NCI-H510A treated with DMSO at 0.1 percent for 48 hours (cell line): ENCODE measurements at regions not wholly inside any gene's neighbourhood (a gene's known extent, or its start where the extent isn't known, plus 50 kb on each side); places are given as distances from the start of the nearest gene placed in this dataset.
"Not testable (repeated sequence)": the region's sequence is repeated elsewhere in the genome, so short reads cannot be mapped to it uniquely, and the experiment has no call there.

ENCODE experiments used
- DNase-seq: peaks from one replicate; lab custom pipeline; 2025; lab: John Stamatoyannopoulos, UW

DNA sequence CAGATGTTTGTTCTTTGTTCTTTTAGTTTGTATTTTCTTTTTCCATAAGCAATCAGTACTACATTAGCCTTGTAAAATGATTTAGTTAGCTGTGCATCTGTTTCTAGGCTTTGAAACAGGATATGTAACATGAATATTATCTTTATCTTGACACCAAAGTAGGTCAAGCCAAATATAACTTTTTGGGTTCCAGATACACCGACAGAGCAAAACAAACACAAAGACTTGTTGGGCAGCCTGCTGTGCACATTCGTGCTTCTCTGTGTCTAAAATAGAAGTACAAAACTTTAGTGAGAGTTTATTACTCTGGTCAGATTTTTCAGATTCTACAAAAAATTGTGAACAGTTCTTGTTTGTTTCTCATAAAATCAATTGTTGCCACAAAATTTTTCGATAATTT is 1059.3 kb upstream of the GYPC start:
- DNase-seq: no peak

DNA sequence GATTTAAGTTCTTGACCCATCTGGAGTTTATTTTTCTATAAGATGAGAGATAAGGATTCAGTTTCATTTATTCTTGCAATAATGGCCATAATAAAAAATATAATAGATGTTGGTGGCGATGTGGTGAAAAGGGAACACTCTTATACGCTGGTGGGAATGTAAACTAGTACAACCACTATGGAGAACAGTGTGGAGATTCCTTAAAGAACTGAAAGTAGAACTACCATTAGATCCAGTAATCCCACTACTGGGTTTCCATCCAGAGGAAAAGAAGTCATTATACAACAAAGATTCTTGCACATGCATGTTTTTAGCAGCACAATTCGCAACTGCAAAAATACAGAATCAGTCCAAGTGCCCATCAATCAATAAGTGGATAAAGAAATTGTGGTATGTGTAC is 1040.5 kb upstream of the GYPC start:
- no peak for DNase-seq

DNA sequence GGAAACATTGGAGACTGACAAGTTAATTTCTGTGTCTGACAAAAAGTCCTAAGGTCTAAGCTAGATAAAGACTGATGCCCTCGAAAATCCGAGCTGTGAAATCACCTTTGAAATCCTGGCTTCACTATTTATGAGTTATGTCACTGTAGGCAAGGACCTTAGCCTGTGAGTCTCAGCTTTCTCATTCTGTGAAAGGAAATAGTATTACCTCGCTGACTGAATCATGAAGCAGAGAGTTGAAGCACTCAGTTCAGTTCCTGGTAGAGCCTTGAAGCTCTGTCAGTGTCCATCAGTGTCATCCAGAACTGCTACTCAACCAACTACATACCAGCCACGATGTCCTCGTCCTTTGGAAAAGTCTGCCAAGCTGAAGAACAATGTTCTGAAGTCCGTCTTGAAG is 1025.6 kb upstream of the GYPC start:
- DNase-seq: no peak

DNA sequence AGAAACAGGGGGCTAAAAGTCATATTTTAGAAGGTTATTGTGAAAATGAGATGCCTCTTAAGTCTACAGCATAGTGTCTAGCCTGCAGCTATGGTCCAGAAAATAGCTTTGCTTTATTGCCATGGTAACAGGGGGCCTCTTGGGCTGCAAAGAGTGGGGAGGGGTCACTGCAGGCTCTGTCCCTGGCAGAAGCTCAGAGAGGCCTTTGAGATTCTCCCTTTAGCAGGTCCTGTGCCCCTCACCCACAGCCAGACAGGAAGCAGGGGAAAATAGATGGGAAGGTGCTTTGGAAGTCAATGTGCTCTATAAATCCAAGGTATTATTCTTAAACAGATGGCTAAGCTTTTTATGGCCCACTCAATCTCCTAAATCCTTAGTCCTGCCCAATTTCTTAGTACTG is 1021.3 kb upstream of the GYPC start:
- no peak for DNase-seq

DNA sequence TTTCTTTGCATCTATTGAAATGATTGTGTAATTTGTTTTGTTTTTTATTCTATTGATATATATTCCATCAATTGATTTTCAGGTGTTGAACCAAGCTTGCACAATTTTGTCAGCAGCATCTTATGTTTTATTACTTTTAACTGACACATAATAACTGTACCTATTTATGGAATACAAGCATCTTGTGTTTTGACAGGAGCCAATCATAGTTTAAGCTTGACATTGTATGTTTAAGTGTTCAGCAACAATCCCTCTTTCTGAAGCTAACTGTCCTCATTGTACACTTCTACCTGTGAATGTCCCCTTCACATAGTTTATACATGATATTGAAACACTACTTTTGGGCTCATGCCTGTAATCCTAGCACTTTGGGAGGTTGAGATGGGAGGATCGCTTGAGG is 1017.6 kb upstream of the GYPC start:
- no peak for DNase-seq

DNA sequence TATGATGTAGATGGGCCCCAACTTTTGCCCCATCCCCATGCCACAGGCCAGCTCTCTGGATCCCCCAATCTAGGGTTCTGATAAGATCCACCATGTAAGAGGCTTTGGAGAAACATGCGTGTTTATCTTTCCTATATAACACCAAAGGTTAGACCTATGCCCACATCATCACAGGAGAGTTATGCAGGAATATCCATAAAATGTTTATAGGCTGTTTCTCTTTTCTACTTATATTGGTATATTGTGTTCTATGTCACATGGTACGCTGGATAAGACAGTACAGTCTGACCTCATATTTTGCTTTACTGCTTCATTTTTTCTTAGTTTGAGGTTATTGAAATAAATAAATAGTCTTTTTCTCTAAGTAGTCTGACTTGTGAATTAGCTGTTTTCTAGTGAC is 1013.9 kb upstream of the GYPC start:
- no peak for DNase-seq

DNA sequence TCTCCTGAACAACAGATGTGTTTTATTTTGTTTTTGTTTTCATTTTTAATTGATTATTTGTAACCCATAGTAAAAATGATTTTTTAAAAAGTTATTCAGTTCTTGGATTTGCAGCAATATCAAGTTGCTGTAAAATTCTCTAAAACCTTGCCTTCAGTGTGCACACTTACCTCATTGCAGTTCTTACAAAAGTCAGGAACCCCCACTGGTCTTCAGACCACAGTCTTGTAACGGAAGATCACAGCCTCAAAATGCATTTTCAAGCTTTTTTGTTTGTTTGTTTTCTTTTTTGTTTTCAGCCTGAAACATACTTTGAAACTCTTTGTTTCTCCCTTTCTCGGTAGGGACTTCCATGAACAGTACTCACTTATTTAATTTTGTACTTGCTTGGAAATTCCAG is 1012.8 kb upstream of the GYPC start:
- DNase-seq: no peak

DNA sequence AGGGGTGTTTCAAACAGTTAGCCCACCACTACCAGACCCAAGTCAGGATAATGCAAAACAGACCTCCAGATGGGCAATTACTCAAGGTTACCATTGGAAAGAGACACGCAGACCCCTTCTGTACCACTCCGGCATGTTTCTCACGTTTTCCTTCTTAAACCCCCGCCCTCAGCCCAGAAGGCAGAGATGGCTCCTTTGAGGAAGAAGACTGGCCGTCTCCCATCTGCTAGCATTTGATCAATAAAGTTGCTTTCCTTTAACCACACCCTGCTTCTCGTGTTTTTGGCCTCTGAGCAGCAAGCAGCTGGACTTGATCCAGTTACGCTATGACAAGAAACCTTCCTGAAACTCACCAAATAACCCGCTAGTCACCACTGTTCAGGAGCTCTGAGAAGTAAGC is 1012.4 kb upstream of the GYPC start:
- DNase-seq: no peak

DNA sequence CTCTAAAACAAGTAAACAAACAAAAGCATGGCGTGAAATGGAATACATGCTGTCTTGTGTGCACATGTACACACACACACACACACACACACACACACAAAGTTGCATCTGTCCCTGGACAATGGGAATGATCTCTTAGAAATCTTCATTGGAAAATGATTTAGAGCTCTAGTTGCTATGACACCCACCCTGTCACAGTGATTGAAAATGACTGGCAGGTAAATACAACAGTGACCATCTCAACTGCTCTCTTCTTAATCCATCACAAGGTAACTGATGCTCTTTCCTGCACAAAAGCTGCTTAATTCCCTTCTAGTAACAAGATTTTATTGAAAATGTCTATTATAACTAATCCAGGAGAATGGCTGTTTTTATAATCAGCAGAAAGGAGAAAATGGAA is 1011.7 kb upstream of the GYPC start:
- no peak for DNase-seq

DNA sequence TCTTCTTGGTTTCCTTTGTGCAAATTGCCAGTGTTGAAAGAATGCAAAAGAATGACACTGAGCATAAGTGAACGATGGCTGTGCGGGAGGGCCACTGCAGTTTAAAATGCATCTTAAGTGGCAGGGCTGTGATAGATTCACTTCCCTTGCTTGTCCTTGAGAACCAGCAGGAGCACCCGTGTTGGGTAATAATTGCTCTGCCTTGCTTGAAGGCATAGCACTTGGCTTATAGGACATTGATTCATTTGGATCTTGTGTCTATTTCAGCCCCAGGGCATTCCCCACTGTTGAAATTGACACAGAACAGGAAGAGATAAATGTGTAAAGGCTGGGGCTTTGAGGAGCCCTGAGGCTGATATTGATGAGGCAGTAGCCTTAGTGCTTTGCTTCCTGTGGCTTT is 1003.7 kb upstream of the GYPC start:
- no peak for DNase-seq

DNA sequence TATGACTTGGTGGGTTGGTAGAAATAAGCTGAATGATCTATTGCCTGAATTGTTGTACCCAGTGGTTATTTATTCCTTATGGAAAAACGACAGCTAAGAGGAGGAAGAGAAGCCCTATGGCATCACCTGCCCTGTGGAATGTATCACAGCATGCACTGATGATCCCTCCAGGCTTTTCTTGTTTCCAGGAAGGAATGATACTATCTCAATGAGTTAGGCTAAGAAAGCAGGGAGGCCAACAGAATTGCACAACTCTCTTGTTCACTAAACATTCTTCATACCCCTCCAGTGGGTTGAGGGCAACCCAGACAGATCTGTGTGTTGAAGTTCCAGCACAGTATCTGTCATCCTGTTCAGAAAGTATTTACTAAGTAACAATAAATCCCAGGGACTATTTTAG is 1001.7 kb upstream of the GYPC start:
- no peak for DNase-seq

DNA sequence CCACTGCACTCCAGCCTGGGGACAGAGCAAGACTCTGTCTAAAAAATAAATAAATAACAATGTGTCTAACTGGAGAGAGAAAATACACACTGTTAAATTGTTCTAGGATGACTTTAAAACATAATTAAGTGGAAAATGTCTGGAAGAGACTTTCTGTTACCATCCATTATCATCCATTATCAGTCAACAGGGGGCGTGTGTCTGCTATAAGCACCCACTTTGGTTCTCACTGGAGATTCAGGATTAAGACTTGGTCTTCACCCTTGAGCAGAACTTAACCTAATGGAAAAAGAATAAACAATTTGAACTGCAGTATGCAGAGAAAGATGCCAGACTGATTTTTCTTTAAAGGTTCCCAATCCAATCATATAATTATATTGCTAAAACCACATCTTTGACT is 999.8 kb upstream of the GYPC start:
- DNase-seq: no peak

DNA sequence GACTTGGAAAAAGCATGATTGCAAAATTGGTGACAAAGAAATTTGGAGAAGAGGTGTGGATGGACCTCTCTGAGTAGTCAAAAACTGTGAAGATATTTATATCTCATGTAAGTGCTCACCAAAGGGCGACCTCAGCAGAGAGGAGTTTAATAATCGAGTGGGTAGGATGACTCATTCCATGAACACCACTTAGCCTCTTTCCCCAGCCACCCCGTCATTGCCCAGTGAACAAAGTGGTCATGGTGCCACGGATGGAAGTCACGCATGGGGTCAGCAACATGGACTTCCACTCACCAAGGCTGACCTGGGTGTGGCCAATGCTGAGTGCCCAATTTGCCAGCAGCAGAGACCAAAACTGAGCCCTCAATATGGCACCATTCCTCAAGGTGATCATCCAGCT is 997.4 kb upstream of the GYPC start:
- no peak for DNase-seq

DNA sequence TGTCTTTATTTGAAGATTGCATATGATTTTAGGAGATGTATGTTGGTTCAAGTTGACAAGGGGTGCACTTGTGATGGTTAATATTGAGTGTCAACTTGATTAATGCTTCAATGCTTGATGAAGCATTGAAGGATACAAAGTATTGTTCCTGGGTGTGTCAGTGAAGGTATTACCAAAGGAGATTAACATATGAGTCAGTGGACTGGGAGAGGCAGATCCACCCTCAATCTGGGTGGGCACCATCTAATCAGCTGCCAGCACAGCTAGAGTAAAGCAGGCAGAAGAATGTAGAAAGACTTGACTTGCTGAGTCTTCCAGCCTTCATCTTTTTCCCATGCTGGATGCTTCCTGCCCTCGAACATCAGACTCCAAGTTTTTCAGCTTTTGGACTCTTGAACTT is 995.6 kb upstream of the GYPC start:
- not testable (repeated sequence) for DNase-seq

DNA sequence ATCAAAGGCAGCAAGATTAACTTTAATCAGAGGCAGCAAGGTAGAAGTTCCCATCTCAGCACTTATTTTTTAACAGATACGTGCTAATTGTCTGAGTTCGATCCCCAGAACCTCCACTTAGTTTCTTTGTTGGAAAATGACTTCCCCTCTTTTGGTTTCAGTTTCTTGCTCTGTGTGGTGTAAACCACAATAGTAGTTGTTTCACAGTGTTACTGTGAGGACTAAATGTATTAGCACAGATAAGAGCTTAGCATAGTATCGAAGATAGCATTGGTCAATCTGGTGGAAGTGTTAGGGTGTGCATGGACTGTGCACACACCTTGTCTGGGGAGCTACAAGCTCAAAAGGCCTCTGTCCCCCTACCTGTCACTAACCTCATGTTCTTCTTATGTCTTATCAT is 988.3 kb upstream of the GYPC start:
- DNase-seq: no peak

DNA sequence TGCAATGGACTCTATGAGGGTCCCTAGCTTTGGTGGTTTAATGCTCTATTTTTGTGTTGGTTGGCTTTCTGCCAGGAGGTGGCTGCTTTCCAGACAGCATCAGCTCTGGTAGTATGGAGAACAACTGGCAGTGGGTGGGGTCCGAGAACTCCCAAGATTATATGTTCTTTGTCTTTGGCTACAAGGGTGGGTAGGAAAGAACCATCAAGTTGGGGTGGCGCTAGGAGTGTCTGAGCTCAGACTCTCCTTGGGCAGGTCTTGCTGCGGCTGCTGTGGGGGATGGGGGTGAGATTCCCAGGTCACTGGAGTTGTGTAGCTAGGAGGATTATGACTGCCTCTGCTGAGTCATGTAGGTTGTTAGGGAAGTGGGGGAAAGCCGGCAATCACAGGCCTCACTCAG is 976.1 kb upstream of the GYPC start:
- DNase-seq: no peak

DNA sequence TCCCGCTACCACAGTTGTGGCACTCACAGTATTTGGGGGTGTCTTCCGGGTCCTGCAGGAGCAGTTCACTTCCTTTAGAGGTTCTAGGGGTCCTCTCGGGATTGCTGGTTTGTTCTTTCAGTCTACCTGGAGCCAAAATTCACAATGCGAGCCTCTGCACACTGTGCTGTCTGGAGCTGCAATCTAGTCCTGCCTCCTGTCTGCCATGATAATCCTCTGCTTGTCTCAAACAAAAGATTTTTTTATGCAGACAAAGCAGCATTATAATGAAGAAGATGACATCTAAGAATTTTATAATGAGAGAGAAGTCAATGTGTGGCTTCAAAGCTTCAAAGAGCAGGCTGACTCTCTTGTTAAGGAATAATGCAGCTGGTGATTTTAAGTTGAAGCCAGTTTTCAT is 975.1 kb upstream of the GYPC start:
- no peak for DNase-seq

DNA sequence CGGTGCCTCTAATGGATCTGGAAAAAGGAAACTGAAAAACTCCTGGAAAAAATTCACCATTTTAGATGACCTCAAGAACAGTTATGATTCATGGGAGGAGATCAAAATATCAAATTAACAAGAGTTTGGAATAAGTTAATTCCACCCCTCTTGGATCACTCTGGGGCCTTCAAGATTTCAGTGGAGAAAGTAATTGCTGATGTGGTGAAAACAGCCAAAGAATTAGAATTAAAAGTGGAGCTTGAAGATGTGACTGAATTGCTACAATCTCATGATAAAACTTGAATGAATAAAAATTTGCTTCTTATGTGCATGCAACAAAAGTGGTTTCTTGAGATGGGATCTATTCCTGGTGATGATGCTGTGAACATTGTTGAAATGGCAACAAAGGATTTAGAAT is 974.4 kb upstream of the GYPC start:
- no peak for DNase-seq

DNA sequence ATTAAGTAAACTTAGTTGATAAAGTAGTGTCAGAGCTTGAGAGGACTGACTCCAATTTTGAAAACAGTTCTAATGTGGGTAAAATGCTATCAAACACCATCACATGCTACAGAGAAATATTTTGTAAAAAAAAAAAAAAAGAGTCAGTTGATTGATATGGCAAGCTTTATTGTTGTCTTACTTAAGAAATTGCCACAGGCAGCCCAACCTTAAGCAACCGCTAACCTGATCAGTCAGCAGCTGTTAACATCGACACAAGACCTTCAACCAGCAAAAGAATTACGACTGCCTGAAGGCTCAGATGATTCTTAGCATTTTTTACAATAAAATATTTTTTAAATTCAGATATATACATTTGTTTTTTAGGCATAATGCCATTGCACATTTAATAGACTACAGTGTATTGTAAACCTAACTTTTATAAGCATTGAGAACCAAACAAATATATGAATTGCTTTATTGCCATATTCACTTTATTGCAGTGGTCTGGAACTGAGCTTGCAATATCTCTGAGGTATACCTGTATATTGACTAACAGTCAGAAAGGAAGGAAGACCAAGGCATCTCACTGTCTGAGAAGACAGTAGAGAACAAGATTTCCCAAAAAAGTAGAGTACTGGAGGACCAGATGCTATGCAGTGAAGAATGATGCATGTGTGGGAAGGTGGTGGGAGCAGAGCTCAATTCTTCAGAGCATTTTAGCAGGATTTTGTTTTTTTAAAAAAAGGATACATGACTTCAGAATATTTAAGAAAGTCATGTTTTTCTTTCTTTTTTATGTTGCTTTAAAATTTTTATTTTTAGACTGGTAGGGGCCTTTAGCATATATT is 973.8 kb upstream of the GYPC start:
- DNase-seq: no peak

DNA sequence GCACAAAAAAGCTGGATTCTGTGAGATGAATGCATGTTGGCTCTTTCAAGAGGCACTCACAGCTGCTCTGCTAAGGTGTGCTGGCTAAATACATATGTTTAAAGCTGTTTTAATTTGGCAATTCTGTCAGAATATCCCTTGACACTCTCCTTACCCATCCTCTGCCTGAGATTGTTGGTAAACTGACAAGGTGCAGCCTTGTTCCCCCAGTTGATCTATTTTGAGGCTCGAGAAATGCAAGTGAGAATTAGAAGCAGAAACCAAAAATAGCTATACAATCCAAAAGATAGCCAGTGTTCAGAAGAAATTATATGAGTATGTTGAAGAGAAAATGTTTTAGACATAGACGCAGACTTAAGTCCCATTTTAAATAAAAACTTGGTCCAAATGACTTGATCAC is 971.7 kb upstream of the GYPC start:
- no peak for DNase-seq

DNA sequence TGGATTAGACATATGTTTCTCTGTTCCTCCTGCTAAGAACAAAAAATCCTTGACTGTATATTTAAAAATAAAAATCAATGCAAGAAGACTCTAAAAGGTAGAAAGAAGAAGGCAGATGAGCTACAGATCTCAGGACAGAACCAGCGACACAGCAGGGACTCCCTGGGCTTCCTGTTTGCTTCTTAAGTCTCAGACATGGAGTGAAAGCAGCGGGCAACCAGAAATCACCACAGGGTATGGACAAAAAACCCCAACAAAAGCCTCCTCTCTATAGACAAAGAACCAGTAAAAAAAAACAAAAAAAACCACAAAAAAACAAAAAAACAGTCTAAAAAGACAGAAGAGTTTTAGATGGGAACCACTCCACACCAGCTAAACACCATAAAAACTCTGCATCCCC is 971.0 kb upstream of the GYPC start:
- no peak for DNase-seq

DNA sequence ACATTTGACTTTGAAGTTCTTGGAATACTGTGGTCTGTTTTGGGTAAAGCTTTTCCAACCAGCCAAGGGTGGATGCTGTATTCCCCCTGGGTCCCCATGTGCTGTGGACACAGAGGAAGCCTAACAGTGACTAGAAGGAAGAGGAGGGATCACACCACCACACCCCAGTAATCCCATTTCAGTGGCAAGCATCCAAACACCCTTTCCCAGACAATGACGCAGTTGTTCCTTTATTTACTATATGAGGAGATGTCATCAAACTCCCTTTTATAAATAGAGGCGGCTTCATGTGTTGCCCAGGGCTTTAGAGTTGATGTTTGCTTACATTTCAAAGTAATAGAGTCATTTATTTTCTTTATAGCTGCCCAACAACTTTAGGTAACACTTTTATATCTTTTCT is 959.4 kb upstream of the GYPC start:
- DNase-seq: no peak

DNA sequence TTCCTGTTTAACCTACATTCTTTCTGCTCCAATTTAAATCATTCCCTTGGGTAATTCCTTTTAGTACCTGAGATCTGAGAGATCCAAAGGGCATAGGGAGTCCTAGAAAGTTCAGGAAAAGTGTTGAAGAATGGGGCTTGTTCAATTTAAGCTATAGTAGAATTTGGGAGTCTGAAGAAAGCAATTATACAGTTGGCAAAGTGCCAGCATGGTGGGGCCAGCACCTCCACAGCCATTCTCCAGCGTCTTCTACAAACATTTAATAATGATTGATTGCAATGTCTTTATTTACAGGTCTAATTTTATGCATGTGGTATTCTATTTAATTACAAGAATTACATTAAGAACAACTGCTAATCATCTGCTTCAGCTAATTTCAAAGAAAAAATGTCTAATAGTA is 957.7 kb upstream of the GYPC start:
- DNase-seq: no peak

DNA sequence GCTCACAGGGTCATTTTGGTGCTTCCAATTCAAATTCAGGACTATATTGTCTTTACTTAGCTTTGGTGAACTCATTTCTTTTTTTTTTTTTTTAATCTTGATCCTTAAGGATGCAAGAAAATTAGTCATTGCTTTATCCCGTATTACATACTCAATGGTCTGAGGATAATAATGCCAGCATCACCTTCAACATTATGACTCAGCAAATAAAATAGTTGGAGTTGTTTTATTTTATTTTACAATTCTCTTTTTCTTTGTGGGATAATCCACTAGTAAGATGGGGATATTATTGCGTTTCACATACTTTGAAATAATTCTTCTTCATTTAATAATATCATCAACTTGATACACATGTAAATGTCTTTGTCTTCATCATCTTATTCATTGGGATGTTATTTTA is 954.9 kb upstream of the GYPC start:
- no peak for DNase-seq

DNA sequence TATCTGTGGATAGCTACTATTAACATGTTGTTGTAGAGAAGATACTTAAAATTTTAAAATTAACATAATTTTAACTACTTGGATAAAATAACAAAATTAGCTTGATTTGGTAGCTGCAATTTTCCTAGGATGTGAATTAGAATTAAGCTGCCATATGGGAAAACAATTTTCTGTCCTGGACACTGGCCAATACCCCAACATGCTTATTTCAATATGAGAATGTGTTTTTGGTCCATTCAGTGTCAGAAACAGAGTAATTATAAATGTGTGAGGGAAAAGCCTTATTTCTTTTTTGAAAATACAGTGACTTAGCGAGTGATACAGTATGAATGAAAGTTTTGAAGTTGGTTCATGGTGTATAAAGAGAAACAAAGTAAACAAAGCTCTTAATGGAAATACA is 948.3 kb upstream of the GYPC start:
- no peak for DNase-seq
